GM19372 (cell line): ENCODE measurements at regions not wholly inside any gene's neighbourhood (a gene's known extent, or its start where the extent isn't known, plus 50 kb on each side); places are given as distances from the start of the nearest gene placed in this dataset.
"Not testable (repeated sequence)": the region's sequence is repeated elsewhere in the genome, so short reads cannot be mapped to it uniquely, and the experiment has no call there.

Experiments
- ATAC-seq: cut with Tn5 transposase; IDR thresholded peaks from one replicate; pipeline ENCODE4 v1.9.1; 2021; ENCODE audit warnings: mild to moderate bottlenecking, low read depth, moderate library complexity; ENCODE audit not compliant: unreplicated experiment

GRCh38 chr2:204134421-204134820 is 197.9 kb downstream of the ICOS start:
- ATAC-seq: no peak

GRCh38 chr2:204135752-204136151 is 199.2 kb downstream of the ICOS start:
- ATAC-seq: no peak

GRCh38 chr2:204138206-204138605 is 201.6 kb downstream of the ICOS start:
- no peak for ATAC-seq

- ATAC-seq: no peak
Observed at GRCh38 chr2:204140246-204140645, 203.7 kb downstream of the ICOS start.

- ATAC-seq: no peak
Observed at GRCh38 chr2:204143216-204144014, 206.9 kb downstream of the ICOS start.

GRCh38 chr2:204144492-204144891 is 207.9 kb downstream of the ICOS start:
- no peak for ATAC-seq

- peak; percentile 98 for ATAC-seq
Observed at GRCh38 chr2:204145263-204145751, 208.7 kb downstream of the ICOS start.

- ATAC-seq: no peak
Observed at GRCh38 chr2:204145791-204146190, 209.2 kb downstream of the ICOS start.

- not testable (repeated sequence) for ATAC-seq
Observed at GRCh38 chr2:204147040-204147439, 210.5 kb downstream of the ICOS start.

- no peak for ATAC-seq
Observed at GRCh38 chr2:204150721-204151120, 214.2 kb downstream of the ICOS start.

- no peak for ATAC-seq
Observed at GRCh38 chr2:204152616-204153015, 216.1 kb downstream of the ICOS start.

GRCh38 chr2:204154863-204155262 is 218.3 kb downstream of the ICOS start:
- no peak for ATAC-seq

- ATAC-seq: no peak
Observed at GRCh38 chr2:204156456-204156855, 219.9 kb downstream of the ICOS start.

- ATAC-seq: no peak
Observed at GRCh38 chr2:204157684-204158083, 221.1 kb downstream of the ICOS start.

GRCh38 chr2:204159526-204159925 is 223.0 kb downstream of the ICOS start:
- ATAC-seq: no peak

- no peak for ATAC-seq
Observed at GRCh38 chr2:204160989-204161388, 224.4 kb downstream of the ICOS start.

GRCh38 chr2:204161886-204162285 is 225.3 kb downstream of the ICOS start:
- ATAC-seq: no peak

GRCh38 chr2:204166961-204167360 is 230.4 kb downstream of the ICOS start:
- no peak for ATAC-seq

- not testable (repeated sequence) for ATAC-seq
Observed at GRCh38 chr2:204167670-204168069, 231.1 kb downstream of the ICOS start.

- ATAC-seq: no peak
Observed at GRCh38 chr2:204170411-204170810, 233.8 kb downstream of the ICOS start.

GRCh38 chr2:204171432-204172144 is 235.0 kb downstream of the ICOS start:
- ATAC-seq: no peak

- ATAC-seq: no peak
Observed at GRCh38 chr2:204172145-204172600, 235.6 kb downstream of the ICOS start.
